T47D (cell line): ENCODE measurements at regions not wholly inside any gene's neighbourhood (a gene's known extent, or its start where the extent isn't known, plus 50 kb on each side); places are given as distances from the start of the nearest gene placed in this dataset.

Experiments
- DNase-seq, 2 experiments: peaks; one replicate each; pipeline versions ENCODE4 v3.0.0 to v3.0.0-alpha.2; 2011 to 2012; ENCODE audit warnings: low read depth in 1 of 2, low spot score in 1 of 2
- JUND ChIP-seq: IDR thresholded peaks from 2 replicates; pipeline ENCODE4 v1.6.1; 2012; ENCODE audit warnings: low read depth
- in situ Hi-C: cut with HindIII; loops from 2 replicates; pipeline ENCODE4 v1.10.0; 2016; ENCODE audit warnings: low sequenced_read_pairs, low pct_unique_long_range_greater_than_20kb

DNA sequence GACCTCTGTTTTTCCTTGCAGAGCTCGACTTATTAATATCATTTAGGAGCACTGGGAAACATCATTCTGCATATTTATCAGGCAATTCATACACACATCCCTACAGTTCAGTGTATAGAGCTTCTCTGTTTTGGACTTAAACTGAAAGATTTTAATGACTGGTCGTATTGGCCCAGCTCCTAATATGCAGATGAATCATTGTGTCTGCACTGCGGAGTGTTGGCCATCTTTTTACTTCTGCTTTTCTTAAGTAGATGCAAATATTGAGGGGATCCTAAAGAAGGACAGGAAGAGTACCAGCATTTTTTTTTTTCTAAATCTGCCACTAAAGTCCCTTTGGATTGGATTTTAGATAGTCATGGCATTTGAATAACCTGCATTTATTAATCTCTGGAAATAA lies 154.8 kb downstream of the BACH1 start:
- TF ChIP-seq JUND = no peak
- no peak for DNase-seq
- in situ Hi-C loops = no loop called here

DNA sequence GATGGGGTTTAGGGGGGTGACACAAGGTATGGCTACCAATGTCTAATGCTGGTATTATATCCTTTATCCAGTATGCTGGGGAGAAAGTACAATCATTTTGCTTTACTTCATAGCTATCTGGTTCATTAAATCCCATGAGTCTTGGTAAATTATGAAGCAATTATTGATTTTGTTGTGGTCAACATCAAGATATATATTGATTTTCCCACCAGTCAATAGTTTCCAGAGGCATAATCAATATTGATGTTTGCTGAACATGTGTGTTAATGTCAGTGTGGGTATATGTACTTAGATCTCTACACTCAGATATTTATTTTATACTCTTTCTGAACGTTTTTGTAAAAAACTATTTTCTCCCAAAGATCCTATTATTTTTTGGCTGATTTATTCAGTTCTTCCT lies 155.5 kb downstream of the BACH1 start:
- no peak for TF ChIP-seq JUND
- in situ Hi-C loops = no loop called here
- DNase-seq = no peak

DNA sequence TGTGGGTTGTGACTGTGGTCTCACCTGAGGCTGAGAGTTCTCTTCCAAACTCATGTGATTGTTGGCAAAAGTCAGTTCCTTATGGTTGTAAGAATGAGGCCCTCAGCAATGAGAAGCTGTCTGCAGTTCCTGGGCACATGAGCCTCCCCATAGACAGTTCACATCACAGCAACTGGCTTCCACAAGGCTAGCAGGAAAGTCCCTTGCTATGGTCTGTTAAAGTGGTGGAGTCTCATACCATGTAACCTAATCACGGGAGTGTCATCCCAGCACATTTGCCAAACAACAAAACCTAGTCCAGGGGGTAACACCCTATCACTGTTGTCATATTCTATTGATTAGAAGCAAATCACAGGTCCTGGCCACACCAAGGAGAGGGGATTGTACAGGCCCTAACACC lies 163.8 kb downstream of the BACH1 start:
- in situ Hi-C loops = no loop called here
- no peak for DNase-seq
- TF ChIP-seq JUND = no peak

DNA sequence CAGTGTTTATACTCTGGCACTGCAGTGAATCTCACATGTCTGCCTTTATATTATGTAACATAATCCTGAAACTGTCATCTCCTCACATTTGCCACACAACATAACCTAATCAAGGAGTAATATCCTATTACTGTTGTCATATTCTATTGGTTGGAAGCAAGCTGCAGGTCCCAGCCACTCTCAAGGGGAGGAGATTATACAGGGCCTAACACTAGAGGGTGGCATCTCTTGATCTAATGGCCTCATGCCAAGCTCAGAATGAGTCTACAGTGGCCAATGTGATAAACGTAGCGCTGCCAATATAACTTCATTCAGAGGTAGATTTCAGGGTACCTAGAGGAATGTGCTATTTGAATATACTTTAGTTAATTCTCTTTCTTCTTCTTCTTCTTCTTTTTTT lies 166.8 kb downstream of the BACH1 start:
- no peak for TF ChIP-seq JUND
- in situ Hi-C loops = no loop called here

DNA sequence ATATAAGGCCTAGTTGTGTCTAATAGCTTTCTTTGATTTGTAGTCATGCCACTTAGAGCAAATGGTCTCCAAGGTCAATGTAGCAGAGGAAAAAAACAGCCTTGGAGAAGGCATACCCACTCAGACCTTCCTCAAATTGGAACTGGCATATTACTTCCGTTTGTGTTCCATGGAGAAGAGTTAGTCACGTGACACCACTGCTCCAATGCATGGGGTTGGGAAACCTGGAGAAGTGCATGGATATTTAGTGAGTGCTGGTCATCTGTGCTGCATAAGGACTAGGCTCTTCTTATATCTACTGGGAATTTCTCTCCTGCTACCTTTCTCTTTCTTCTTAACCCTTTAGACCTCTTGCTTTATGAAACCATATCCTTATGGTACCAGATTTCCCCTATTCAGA lies 167.8 kb downstream of the BACH1 start:
- no peak for DNase-seq
- in situ Hi-C loops = no loop called here
- TF ChIP-seq JUND = no peak

More for the DNA sequence above, 166.8 kb downstream of the BACH1 start:
- DNase-seq = no peak

DNA sequence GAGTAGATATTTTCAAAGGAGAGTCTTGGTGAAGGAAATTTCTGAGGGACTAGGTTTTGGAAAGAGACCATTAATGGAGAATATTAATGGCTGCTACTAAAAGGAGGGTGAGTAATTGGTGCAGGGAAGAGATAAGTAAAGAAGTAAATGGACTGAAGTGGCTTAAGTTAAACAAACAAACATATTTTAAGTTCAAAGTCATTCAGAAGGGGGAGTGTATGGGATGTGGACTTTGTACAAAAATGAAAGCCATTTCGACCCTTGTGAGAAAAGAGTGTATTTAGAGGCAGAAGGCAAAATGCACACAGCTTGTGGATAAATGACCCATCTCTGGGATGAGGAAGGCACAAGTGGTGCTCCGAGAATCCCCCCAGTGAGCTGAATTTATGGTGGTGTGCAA lies 171.7 kb downstream of the BACH1 start:
- in situ Hi-C loops = no loop called here
- no peak for DNase-seq
- no peak for TF ChIP-seq JUND

DNA sequence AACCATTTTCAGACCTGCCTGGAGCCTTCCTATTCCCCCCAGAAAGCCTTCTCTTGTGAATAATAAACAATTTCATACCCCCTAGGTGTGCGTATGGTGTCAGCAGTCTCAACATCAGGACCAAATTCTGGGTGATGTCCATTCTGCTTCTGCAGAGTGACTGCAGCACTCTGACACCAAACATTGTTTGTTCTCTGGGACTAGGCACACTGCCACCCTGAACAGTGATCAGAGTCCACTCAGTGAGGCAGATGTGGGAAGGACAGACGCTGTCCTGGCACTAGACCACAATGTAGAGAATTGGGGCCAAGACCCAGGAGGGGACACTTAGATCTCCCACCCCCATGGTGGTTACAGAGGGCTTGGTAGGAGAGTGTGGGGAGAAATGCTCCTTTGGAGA lies 175.1 kb downstream of the BACH1 start:
- no peak for DNase-seq
- TF ChIP-seq JUND = no peak
- in situ Hi-C loops = no loop called here

DNA sequence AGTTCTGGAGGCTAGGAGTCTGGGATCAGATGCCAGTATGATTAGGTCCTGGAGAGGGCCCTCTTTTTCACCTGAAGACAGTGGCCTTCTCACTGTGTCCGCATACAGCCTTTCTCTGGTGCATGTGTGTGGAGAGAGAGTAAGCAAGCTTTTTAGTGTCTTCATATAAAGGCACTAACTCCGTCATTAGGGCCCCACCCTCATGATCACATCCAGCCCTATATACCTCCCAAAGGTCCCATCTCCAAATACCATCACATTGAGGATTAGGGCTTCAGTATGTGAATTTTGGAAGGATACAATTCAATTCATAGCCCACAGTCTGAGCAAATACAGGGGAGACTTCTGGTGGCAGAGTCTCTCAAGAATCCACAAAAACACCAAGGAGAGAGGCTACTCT lies 176.6 kb downstream of the BACH1 start:
- in situ Hi-C loops = no loop called here
- DNase-seq = no peak
- TF ChIP-seq JUND = no peak

DNA sequence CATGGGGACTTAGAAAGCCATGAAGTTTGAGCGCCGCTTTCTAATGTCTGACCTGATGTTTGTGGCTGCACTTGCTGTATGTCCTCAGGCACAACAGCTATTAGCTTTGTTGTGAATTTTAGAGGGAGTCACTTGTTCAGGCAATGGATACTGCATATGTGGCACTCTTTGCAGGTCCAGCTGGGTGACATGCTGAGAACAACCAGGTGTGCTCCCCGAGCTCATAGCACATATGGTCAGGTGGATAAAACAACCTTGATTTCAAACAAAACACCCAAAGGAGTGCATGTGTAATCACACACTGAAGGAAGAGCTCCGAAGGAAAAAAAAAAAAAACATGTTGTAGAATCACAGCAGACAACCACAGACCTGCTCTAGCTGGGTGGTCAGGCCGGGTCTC lies 178.6 kb downstream of the BACH1 start:
- no peak for DNase-seq
- in situ Hi-C loops = no loop called here
- no peak for TF ChIP-seq JUND

DNA sequence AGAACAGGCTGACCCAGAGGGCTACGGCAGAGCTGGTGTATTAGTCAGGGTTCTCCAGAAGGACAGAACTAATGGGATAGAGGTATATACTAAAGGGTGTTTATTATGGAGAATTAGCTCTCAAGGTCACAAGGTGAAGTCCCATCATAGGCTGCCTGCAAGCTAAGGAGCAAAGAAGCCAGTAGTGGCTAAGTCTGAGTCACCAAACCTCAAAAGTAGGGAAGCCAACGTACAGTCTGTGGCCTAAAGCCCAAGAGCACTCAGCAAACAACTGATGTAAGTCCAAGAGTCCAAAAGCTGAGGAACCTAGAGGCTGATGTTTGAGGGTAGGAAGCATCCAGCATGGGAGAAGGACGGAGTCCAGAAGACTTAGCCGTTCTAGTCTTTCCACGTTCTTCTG lies 179.2 kb downstream of the BACH1 start:
- TF ChIP-seq JUND = no peak
- in situ Hi-C loops = no loop called here
- DNase-seq = no peak

DNA sequence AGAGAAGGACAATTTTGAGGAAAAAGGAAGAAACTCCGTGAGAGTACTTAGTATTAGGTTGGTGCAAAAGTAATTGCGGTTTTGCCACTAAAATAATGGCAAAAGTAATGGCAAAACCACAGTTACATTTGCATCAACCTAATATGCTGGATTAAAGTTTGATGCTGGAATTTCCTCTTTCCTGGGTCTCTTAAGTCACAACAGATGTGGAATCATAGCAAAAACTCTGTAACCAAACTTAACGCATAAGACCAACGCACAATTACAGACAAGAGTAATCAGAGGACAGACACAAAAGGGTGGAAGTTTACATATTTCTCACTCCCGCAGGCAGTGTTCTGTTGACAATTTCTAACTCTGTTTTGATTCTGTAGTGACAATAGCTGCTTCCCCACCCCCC lies 182.4 kb downstream of the BACH1 start:
- no peak for DNase-seq
- no peak for TF ChIP-seq JUND
- in situ Hi-C loops = no loop called here

DNA sequence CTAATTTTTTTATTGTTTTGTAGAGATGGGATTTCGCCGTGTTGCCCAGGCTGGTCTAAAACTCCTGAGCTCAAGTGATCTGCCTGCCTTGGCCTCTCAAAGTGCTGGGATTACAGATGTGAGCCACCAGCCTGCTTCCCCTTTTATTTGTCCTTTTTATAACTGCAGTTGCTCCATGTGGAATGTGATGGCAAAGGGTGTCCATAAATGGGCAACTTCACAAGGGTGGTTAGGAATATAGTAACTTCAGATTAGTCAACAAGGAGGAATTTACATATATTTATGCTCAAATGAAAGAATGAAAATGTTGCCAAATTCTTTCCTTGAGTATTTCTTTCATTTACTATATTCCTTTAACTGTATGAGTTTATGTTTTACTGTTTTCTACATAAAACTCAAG lies 182.9 kb downstream of the BACH1 start:
- in situ Hi-C loops = no loop called here
- TF ChIP-seq JUND = no peak
- DNase-seq = no peak

DNA sequence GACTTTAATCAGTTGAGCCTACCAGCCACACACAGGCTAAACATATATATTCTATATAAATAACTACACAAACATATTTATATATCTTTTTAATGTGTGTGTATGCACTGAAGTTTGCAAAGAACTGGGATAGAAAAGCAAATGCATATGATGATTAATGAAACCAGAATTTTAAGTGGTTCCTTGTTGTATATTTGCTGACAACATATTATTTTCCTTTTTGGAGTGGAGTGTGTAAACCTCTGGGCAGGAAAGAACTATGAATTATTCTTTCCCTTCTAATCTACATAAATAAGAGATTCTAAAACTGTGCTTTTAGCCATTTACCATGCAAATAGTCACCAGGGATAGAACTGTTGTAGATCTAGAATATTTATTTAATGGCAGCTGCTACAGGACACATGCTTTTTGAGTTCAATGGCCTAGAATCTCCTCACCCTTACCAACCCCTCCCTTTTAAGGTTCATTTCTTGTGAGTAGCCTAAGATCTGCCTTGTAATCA lies 187.6 kb downstream of the BACH1 start:
- in situ Hi-C loops = no loop called here
- no peak for TF ChIP-seq JUND
- no peak for DNase-seq
